ENCODE measurements at regions not wholly inside any gene's neighbourhood (a gene's known extent, or its start where the extent isn't known, plus 50 kb on each side); places are given as distances from the start of the nearest gene placed in this dataset.

GRCh38 chr1:168819668-168820067, 90.7 kb upstream of the DPT start:
- TF ChIP-seq MAFK (IDR thresholded peaks at IDR 0.05; ENCODE audit: partially characterized antibody) = no peak
- TF ChIP-seq RNF2 (IDR thresholded peaks at IDR 0.05; ENCODE audit: borderline replicate concordance, low read depth) = no peak
